Large intestine (tissue), 3 donors: ENCODE measurements at regions not wholly inside any gene's neighbourhood (a gene's known extent, or its start where the extent isn't known, plus 50 kb on each side); places are given as distances from the start of the nearest gene placed in this dataset.

Experiments
- DNase-seq, 2 donors: peaks; one replicate each; pipeline versions ENCODE4 v3.0.0 to v3.0.0-alpha.2; 2013
- H3K27ac ChIP-seq: one replicate; pipeline ENCODE4 v1.5.1; 2013; ENCODE audit warnings: low read length
- H3K27me3 ChIP-seq: 2 replicates; pipeline ENCODE4 v1.6.1; 2013; ENCODE audit warnings: low read length; ENCODE audit not compliant: control insufficient read depth, insufficient read depth
- H3K36me3 ChIP-seq: 2 replicates; pipeline ENCODE4 v1.6.1; 2013; ENCODE audit warnings: low read length; ENCODE audit not compliant: control insufficient read depth, insufficient read depth
- H3K4me1 ChIP-seq: one replicate; pipeline ENCODE4 v1.6.1; 2013; ENCODE audit warnings: low read length; ENCODE audit not compliant: control insufficient read depth, insufficient read depth
- H3K4me3 ChIP-seq: one replicate; pipeline ENCODE4 v1.5.1; 2013; ENCODE audit warnings: low read length
- H3K9me3 ChIP-seq: one replicate; pipeline ENCODE4 v1.6.1; 2013; ENCODE audit warnings: mild to moderate bottlenecking, low read depth, low read length, moderate library complexity; ENCODE audit not compliant: control insufficient read depth
- WGBS: methylation state at CpG from one replicate; pipeline ENCODE4 v1.1.5; 2013; ENCODE audit warnings: low lambda C conversion rate; ENCODE audit not compliant: insufficient coverage; 5-methylcytosine and 5-hydroxymethylcytosine counted together

- no CpG with 5 or more reads among the region's 2 CpGs for WGBS
- DNase-seq = no peak
Measured at GRCh38 chr1:63129855-63130254, 192.5 kb upstream of the FOXD3 start.

DNA sequence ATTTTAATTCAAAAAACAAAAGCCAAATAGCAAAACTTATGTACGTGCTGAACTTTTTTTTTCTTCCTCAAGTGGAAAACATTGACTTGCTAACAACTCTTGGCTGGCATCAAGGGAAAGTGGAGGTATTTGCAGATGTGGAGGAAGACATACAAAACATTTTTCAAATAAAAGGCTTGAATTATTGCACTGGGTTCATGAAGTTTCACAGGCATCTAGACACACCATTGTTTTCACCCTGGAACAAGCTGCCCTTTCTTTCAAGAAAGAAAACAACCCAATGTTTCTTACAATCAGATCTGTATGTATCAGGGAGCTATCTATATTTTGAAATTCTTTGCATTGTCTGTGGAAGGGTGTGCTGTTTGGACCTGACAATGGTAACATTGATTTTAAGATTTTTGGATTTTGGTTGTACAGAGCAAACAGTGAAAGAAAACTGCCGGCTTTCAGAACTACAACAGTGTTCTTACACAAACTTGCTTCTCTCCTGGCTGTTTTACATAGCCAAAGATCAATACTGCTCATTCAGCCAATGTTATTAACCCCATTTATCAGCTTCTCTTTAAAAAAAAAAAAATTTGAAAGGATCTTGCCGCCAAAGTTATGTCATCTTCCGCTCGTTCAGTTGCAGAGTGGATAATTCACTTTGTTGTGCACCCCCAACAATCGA, 187.7 kb upstream of the FOXD3 start:
- H3K4me3 ChIP-seq = no peak overlapping the region
- 100% methylated on average over 1 of the region's 6 CpGs for WGBS
- no peaks in the 10 kb centered on the region for H3K9me3 ChIP-seq

More at GRCh38 chr1:63129855-63130254, 192.5 kb upstream of the FOXD3 start:
- no peaks in the 10 kb centered on the region for H3K36me3 ChIP-seq
- no peak overlapping the region for H3K4me3 ChIP-seq
- no peaks in the 10 kb centered on the region for H3K9me3 ChIP-seq
- H3K27ac ChIP-seq = no peak overlapping the region
- H3K4me1 ChIP-seq = peaks cover 4% of the 10 kb centered on the region
- H3K27me3 ChIP-seq = no peaks in the 10 kb centered on the region

DNA sequence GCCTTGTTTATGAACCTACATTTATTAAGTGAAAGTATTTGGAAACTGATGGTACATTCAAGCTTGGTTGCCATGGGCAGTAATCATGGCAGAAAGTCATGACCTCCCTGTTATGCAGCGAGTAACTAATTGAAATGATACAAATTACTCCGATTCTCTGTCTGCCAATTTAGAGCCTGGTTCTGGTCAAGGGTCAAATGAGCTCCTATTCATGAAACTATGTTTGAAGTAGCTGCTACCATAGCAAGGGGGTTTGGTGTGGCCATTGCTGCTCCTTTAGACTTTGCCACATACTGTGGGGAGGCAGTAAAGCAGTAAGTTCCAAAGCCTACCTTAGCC, 187.2 kb upstream of the FOXD3 start:
- H3K27me3 ChIP-seq = no peaks in the 10 kb centered on the region
- peak overlapping the region; percentile 11 for H3K27ac ChIP-seq
- no peak overlapping the region for H3K4me3 ChIP-seq
- H3K9me3 ChIP-seq = no peaks in the 10 kb centered on the region
- no peaks in the 10 kb centered on the region for H3K36me3 ChIP-seq
- DNase-seq = peak; percentile 17 to 69
- 17% methylated on average over 1 of the region's 2 CpGs for WGBS
- H3K4me1 ChIP-seq = peaks cover 11% of the 10 kb centered on the region

More for the DNA sequence above, 187.7 kb upstream of the FOXD3 start:
- no peaks in the 10 kb centered on the region for H3K36me3 ChIP-seq
- H3K27me3 ChIP-seq = no peaks in the 10 kb centered on the region
- no peak for DNase-seq
- no peak overlapping the region for H3K27ac ChIP-seq
- H3K4me1 ChIP-seq = peaks cover 11% of the 10 kb centered on the region

DNA sequence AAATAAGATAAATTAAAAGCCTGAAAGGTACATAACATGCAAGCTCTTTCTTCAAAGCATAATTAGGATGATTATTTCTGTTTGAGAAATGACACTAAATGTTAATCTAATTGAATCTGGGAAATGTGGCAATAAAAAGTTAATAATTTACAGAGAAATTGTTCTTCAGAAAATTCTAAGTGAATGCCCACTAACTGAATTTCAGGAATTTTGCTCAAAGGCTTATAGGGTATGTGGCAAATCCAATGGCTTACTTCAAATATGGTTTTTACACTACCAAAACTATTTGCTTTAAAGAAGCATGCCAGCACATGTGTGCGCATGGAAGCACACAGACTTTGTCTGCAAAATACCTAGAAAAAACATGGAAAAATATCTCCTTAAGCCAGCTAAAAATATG, 186.6 kb upstream of the FOXD3 start:
- Histone ChIP-seq H3K27me3 (no peaks in the 10 kb centered on the region), H3K4me1 (peaks cover 11% of the 10 kb centered on the region), H3K36me3 (no peaks in the 10 kb centered on the region), H3K9me3 (no peaks in the 10 kb centered on the region), H3K4me3 (no peak overlapping the region), H3K27ac (no peak overlapping the region)
- no peak for DNase-seq
- no CpG with 5 or more reads among the region's 1 CpG for WGBS

- Histone ChIP-seq H3K36me3 (no peaks in the 10 kb centered on the region), H3K4me3 (no peak overlapping the region), H3K4me1 (no peaks in the 10 kb centered on the region), H3K27ac (no peak overlapping the region), H3K27me3 (no peaks in the 10 kb centered on the region), H3K9me3 (no peaks in the 10 kb centered on the region)
- WGBS = 80% methylated on average over 1 of the region's 5 CpGs
- DNase-seq = no peak
Measured at GRCh38 chr1:63142001-63142400, 180.4 kb upstream of the FOXD3 start.

- no peak for DNase-seq
- H3K9me3 ChIP-seq = no peaks in the 10 kb centered on the region
- H3K27ac ChIP-seq = no peak overlapping the region
- H3K4me3 ChIP-seq = no peak overlapping the region
- no peaks in the 10 kb centered on the region for H3K4me1 ChIP-seq
- H3K27me3 ChIP-seq = no peaks in the 10 kb centered on the region
- H3K36me3 ChIP-seq = no peaks in the 10 kb centered on the region
Measured at GRCh38 chr1:63143482-63143881, 178.9 kb upstream of the FOXD3 start.

DNA sequence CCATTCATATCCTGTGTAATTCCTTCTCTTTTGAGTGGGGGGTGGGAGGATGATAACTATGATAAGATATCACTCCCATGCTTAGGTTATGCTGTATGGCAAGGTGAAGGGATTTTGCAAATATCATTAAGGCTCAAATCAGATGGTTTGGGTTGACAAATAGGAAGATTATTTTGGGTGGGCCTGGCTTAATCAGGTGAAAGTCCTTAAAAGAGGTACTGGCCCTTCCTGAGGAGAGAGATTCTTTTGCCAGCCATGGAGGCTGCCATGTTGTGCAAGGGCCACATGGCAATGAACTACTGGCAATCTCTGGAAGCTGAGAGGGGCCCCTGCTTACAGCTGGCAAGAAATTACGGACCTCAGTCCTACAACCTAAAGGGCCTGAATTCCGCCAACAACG, 174.6 kb upstream of the FOXD3 start:
- WGBS = no CpG with 5 or more reads among the region's 3 CpGs
- Histone ChIP-seq H3K9me3 (no peaks in the 10 kb centered on the region), H3K4me3 (no peak overlapping the region), H3K36me3 (no peaks in the 10 kb centered on the region), H3K27me3 (no peaks in the 10 kb centered on the region), H3K4me1 (no peaks in the 10 kb centered on the region), H3K27ac (no peak overlapping the region)
- no peak for DNase-seq

GRCh38 chr1:63148825-63149645, 173.3 kb upstream of the FOXD3 start:
- Histone ChIP-seq H3K4me1 (no peaks in the 10 kb centered on the region), H3K4me3 (no peak overlapping the region), H3K27ac (no peak overlapping the region), H3K9me3 (no peaks in the 10 kb centered on the region), H3K27me3 (no peaks in the 10 kb centered on the region), H3K36me3 (no peaks in the 10 kb centered on the region)
- WGBS = 29% methylated on average over 1 of the region's 3 CpGs
- DNase-seq = peak in 1 of 2 donors; percentile 31

DNA sequence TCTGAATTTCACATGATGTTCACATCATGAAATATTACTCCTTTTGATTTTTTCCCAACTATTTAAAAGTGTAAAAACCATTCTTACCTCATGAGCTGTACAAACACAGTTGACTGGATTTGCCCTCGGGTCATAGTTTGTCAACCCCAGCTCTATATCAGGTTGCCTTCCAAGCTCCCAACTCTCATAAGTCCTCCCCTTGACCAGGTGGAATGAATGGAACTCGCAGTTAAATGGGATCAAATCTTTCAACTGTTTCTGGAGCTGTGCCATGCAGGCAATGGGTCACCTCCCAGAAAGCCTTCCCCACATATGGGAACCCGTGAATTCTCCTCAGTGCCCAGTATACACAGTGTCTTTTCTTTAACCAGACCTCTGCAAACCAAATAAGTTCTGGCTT, 169.8 kb upstream of the FOXD3 start:
- WGBS = no CpG with 5 or more reads among the region's 3 CpGs
- no peak for DNase-seq
- Histone ChIP-seq H3K36me3 (no peaks in the 10 kb centered on the region), H3K4me1 (no peaks in the 10 kb centered on the region), H3K4me3 (no peak overlapping the region), H3K27me3 (no peaks in the 10 kb centered on the region), H3K27ac (no peak overlapping the region), H3K9me3 (no peaks in the 10 kb centered on the region)

GRCh38 chr1:63155437-63155836, 166.9 kb upstream of the FOXD3 start:
- WGBS = no CpG with 5 or more reads among the region's 2 CpGs

DNA sequence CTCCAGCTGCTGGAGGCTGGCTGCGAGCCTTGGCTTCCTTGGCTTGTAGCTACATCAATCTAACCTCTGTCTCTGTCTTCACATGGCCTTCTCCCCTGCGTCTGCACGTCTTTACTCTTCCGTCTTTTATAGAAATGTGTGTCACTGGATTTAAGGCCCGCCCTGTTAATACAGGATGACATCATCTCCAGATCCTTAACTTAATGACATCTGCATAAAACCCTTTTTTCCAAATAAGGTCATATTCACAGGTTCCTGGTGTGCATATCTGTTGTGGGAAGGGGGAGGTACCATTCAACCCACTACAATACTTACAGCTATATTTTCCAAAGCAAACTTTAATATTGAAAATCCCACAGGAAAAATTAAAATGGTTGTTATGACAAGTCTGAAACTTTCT, 165.3 kb upstream of the FOXD3 start:
- WGBS = no CpG with 5 or more reads among the region's 5 CpGs

More at GRCh38 chr1:63155437-63155836, 166.9 kb upstream of the FOXD3 start:
- Histone ChIP-seq H3K27me3 (no peaks in the 10 kb centered on the region), H3K36me3 (no peaks in the 10 kb centered on the region), H3K27ac (no peak overlapping the region), H3K4me3 (no peak overlapping the region), H3K4me1 (no peaks in the 10 kb centered on the region), H3K9me3 (no peaks in the 10 kb centered on the region)
- no peak for DNase-seq

More for the DNA sequence above, 165.3 kb upstream of the FOXD3 start:
- Histone ChIP-seq H3K4me3 (no peak overlapping the region), H3K4me1 (no peaks in the 10 kb centered on the region), H3K27ac (no peak overlapping the region), H3K36me3 (no peaks in the 10 kb centered on the region), H3K9me3 (no peaks in the 10 kb centered on the region), H3K27me3 (peaks cover 2% of the 10 kb centered on the region)
- DNase-seq = no peak
